Common myeloid progenitor, CD34-positive (primary cell): ENCODE measurements at regions not wholly inside any gene's neighbourhood (a gene's known extent, or its start where the extent isn't known, plus 50 kb on each side); places are given as distances from the start of the nearest gene placed in this dataset.

Source experiments
- CTCF ChIA-PET: fragments of 350-600 bp; sonication (Branson Sonifier 250); formaldehyde crosslinking; loops from one replicate; lab custom pipeline; 2021; ENCODE audit warnings: antibody characterized with exemption; lab: Charles Lee
- POLR2A ChIA-PET: fragments of 350-600 bp; sonication (Branson Sonifier 250); formaldehyde crosslinking; loops from one replicate; lab custom pipeline; 2021; ENCODE audit warnings: antibody characterized with exemption; lab: Charles Lee
- DNase-seq, 3 donors: peaks; one replicate each; pipeline versions ENCODE4 v3.0.0 to v3.0.0-alpha.2; 2013
- H3K27ac ChIP-seq, 2 experiments: 1 replicate in 1 of 2; 2 replicates in 1 of 2; pipeline ENCODE4 v1.7.0; 2013; ENCODE audit warnings: inconsistent platforms in 2 of 2, low read length in 2 of 2, mild to moderate bottlenecking in 2 of 2, low read depth in 1 of 2, moderate library complexity in 1 of 2; ENCODE audit not compliant: severe bottlenecking in 2 of 2, insufficient read depth in 1 of 2, poor library complexity in 1 of 2
- H3K27me3 ChIP-seq, 5 experiments: replicated peaks in 2 of 5; 1 replicate in 3 of 5; 2 replicates in 2 of 5; pipeline versions ENCODE4 v1.6.1 to v1.7.0; 2013; ENCODE audit warnings: low read length in 4 of 5, mild to moderate bottlenecking in 2 of 5, moderate library complexity in 2 of 5, inconsistent platforms in 1 of 5; ENCODE audit not compliant: insufficient read depth in 5 of 5, control insufficient read depth in 4 of 5
- H3K36me3 ChIP-seq, 4 experiments: 1 replicate in 2 of 4; 2 replicates in 2 of 4; pipeline versions ENCODE4 v1.6.1 to v1.7.0; 2013; ENCODE audit warnings: low read length in 3 of 4, control low read depth in 1 of 4, mild to moderate bottlenecking in 1 of 4; ENCODE audit not compliant: control insufficient read depth in 4 of 4, insufficient read depth in 4 of 4
- H3K4me1 ChIP-seq, 4 experiments: 1 replicate in 3 of 4; 2 replicates in 1 of 4; pipeline versions ENCODE4 v1.6.1 to v1.7.1; 2013; ENCODE audit warnings: low read length in 3 of 4, mild to moderate bottlenecking in 3 of 4, control low read depth in 1 of 4, inconsistent platforms in 1 of 4, moderate library complexity in 1 of 4; ENCODE audit not compliant: control insufficient read depth in 4 of 4, insufficient read depth in 4 of 4; ENCODE audit errors: control extremely low read depth in 1 of 4
- H3K4me3 ChIP-seq, 7 experiments: 1 replicate in 4 of 7; 2 replicates in 3 of 7; pipeline versions ENCODE4 v1.5.1 to v1.7.0; 2013; ENCODE audit warnings: mild to moderate bottlenecking in 7 of 7, low read length in 6 of 7, moderate library complexity in 6 of 7, inconsistent platforms in 2 of 7, low read depth in 2 of 7, control low read depth in 1 of 7; ENCODE audit not compliant: insufficient read depth in 4 of 7, control insufficient read depth in 1 of 7; ENCODE audit errors: extremely low read depth in 1 of 7
- H3K9me3 ChIP-seq, 5 experiments: 1 replicate in 4 of 5; 2 replicates in 1 of 5; pipeline versions ENCODE4 v1.6.1 to v1.7.1; 2013; ENCODE audit warnings: low read length in 4 of 5, mild to moderate bottlenecking in 2 of 5, inconsistent platforms in 1 of 5, low read depth in 1 of 5, moderate library complexity in 1 of 5; ENCODE audit not compliant: control insufficient read depth in 4 of 5, insufficient read depth in 2 of 5; ENCODE audit errors: control extremely low read depth in 1 of 5
- WGBS: methylation state at CpG from one replicate; pipeline ENCODE4 v1.1.5; 2013; ENCODE audit not compliant: insufficient coverage; 5-methylcytosine and 5-hydroxymethylcytosine counted together

DNA sequence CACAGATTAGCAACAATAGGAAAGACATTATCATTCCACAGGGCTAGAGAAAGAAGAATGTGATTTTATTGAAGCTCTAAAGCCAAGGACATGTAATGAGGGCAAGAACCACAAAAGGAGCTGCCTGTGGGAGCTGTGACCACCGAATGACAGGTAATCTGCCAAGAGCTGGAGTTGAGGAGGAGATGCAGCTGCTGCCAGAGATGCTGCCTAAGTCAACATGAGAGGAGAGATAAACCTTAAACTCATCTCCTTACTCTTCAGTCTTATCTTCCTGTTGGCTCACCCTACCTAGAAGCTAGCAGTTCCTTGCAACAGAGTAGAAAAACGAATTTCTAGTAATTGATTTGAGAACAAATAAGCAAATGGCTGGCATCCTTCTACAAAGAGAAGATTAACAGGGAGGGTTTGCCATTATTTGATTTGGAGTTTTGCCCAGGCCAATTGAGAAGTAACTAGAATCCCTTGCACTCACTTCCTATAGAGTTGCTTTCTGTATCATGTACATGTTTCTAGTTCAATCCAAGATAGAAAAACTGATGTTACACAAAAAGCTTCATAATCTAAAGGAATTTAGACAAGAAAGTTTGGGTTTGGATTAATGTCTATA is 539.2 kb downstream of the TLE1 start:
- Histone ChIP-seq H3K9me3 (peaks cover 0 to 11% (median 2%) of the 10 kb centered on the region in 5 experiments), H3K36me3 (no peaks in the 10 kb centered on the region), H3K4me1 (no peaks in the 10 kb centered on the region), H3K27ac (no peak overlapping the region), H3K27me3 (no peaks in the 10 kb centered on the region), H3K4me3 (no peak overlapping the region)
- no peak for DNase-seq
- POLR2A ChIA-PET, result no interaction called here
- 89% methylated on average over 1 of the region's 2 CpGs for WGBS
- CTCF ChIA-PET, result no interaction called here

DNA sequence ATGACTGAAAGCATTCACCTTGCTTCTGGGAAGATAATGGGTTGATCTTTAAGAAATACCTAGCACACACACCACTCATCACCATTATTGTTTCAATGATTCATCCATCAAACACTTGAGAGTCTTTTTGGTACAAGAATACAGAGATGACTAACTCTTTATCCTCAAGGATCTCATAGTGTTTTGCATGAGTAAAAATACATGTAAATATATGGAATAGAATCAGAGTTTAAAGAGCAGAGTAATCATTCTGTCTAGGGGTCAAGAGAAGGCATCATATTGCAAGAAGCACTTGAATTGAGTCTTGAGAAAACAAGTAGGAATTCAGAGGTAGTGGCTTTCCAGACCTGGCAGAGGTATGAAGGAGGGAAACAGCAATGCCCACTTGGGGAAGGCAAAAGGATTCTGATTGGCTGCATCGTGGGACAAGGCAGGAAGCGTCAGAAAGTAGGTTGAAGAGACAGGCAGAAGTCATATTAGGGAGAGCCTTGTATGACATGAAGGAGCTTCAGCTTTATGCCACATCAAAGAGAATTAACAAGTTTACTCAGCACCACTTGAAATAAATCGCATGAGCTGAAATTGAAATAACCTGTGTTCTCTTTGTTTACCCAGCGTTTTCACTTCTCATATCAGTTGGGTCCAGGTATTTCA is 542.5 kb downstream of the TLE1 start:
- no peak overlapping the region for H3K27ac ChIP-seq
- WGBS, result 96% methylated on average over 3 of the region's 4 CpGs
- no peaks in the 10 kb centered on the region for H3K4me1 ChIP-seq
- peaks cover 0 to 11% (median 2%) of the 10 kb centered on the region in 5 experiments for H3K9me3 ChIP-seq
- ChIA-PET POLR2A (no interaction called here), CTCF (no interaction called here)
- no peak overlapping the region for H3K4me3 ChIP-seq
- DNase-seq, result no peak
- H3K27me3 ChIP-seq, result no peaks in the 10 kb centered on the region
- H3K36me3 ChIP-seq, result no peaks in the 10 kb centered on the region

DNA sequence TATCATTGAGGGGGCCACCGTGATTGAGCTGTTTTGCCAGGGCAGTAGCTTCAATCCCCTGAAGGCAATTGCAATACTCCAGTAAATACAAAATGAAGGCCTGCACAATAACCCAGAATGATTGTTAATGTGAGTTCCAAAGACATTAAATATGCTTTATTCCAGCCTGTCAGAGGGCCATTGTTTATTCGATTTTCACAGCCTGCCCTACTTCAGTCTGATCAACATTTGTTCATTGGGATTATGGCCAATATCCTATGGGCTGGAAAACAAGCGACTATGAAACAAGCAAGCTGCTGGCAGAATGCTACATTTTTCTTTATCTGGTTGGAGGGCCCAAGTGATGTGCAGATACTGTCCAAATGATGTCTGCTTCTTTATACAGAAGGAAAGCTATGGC is 543.1 kb downstream of the TLE1 start:
- DNase-seq, result no peak
- no peaks in the 10 kb centered on the region for H3K36me3 ChIP-seq
- H3K27me3 ChIP-seq, result no peaks in the 10 kb centered on the region
- ChIA-PET CTCF (no interaction called here), POLR2A (no interaction called here)
- H3K4me3 ChIP-seq, result no peak overlapping the region
- no peaks in the 10 kb centered on the region for H3K4me1 ChIP-seq
- peaks cover 0 to 11% (median 2%) of the 10 kb centered on the region in 5 experiments for H3K9me3 ChIP-seq
- H3K27ac ChIP-seq, result no peak overlapping the region
- WGBS, result 100% methylated on average over 2 of the region's 3 CpGs

DNA sequence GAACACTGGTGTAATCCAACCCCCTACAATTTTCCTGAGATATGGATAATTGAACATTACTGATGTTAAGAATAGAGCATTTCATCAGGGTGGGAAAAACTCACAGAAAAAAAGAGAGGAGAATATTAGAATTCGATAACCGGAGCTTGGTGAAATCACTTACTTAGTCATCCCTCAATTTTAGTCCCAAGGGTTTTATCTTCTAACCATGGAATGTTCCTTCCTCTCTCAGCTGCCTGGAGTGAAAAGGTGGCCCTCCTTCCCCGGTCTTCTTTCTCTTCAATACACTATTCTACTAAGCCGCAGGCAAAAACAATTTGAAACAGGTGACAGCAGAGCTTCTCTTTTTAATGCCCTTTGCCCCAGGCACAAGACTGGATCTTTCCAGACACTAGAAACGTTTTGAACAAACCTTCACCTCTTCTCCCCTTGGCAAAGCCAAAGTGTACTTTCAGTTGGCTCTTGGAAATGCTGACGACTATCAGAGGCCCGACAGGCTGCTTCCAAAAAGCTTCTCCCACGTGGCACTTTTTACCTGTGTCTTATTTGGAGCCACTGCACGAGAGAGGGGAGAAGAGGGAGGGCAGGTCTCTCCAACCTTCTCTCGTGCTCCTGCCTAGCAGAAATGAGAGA is 543.9 kb downstream of the TLE1 start:
- Histone ChIP-seq H3K4me3 (no peak overlapping the region), H3K36me3 (no peaks in the 10 kb centered on the region), H3K4me1 (no peaks in the 10 kb centered on the region), H3K9me3 (peaks cover 0 to 11% (median 2%) of the 10 kb centered on the region in 5 experiments), H3K27me3 (no peaks in the 10 kb centered on the region), H3K27ac (no peak overlapping the region)
- DNase-seq, result no peak
- CTCF ChIA-PET, result no interaction called here
- POLR2A ChIA-PET, result no interaction called here
- WGBS, result 91% methylated on average over 10 of the region's 10 CpGs

DNA sequence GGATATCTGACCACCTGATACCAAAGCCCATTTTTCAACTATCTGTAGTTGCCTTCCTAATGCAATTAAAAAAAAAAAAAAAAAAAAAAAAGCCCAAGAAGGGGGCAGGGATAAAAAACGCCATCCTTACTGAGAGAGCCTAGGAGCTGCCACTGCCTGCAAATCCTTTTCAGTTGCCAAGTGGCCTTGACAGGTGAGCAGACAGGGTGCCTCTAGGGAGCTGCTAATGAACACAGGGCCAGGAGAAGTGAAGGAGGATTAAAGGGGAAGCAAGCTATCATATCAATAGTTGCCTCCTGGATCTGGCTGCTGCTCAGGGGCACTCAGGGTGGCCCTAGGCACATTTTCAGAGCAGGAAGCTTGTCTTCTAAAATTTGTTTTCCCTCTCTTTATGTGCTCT is 547.4 kb downstream of the TLE1 start:
- no peak overlapping the region for H3K4me3 ChIP-seq
- H3K36me3 ChIP-seq, result no peaks in the 10 kb centered on the region
- H3K9me3 ChIP-seq, result peaks cover 0 to 2% (median 0%) of the 10 kb centered on the region in 5 experiments
- no peak for DNase-seq
- no peaks in the 10 kb centered on the region for H3K4me1 ChIP-seq
- no peak overlapping the region for H3K27ac ChIP-seq
- no CpG with 5 or more reads among the region's 1 CpG for WGBS
- ChIA-PET POLR2A (no interaction called here), CTCF (no interaction called here)
- peaks cover 0 to 2% (median 0%) of the 10 kb centered on the region in 5 experiments for H3K27me3 ChIP-seq

DNA sequence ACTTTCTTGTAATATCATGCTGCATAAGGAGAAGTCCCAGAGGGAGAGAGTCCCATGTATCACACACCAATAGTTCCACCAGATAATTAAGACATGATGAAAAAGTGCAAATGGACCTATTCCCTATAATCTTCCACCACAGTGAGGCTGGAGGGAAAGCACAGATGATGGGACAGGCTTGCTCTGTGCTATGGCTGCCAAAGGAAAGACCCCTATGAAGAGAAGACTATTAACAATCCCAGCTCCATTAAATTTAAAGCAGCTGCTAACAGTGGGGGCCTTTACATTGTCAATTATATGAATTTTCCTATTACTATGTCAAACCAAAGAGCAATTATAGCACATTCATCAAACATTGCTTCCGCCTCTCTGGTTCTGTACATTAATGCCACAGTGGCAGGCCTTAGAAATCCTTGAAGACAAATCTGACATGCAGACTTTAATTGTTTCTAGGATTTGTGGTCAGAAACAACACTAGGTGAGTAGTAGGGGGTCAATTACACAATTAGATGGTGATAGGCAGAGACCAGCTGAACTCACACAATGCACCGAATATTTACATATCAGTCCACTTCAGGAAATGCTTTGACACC is 551.3 kb downstream of the TLE1 start:
- peaks cover 0 to 2% (median 0%) of the 10 kb centered on the region in 5 experiments for H3K27me3 ChIP-seq
- POLR2A ChIA-PET, result no interaction called here
- no peak overlapping the region for H3K4me3 ChIP-seq
- no peak for DNase-seq
- peaks cover 0 to 2% (median 0%) of the 10 kb centered on the region in 4 experiments for H3K4me1 ChIP-seq
- no peak overlapping the region for H3K27ac ChIP-seq
- no peaks in the 10 kb centered on the region for H3K9me3 ChIP-seq
- H3K36me3 ChIP-seq, result no peaks in the 10 kb centered on the region
- CTCF ChIA-PET, result interaction anchor here (1.4 kb wide), 1 partner anchor 11 kb away, joined by 3 read pairs; no protein-coding TSS in a partner anchor
- 40% methylated on average over 1 of the region's 2 CpGs for WGBS
